ENCODE measurements at regions not wholly inside any gene's neighbourhood (a gene's known extent, or its start where the extent isn't known, plus 50 kb on each side); places are given as distances from the start of the nearest gene placed in this dataset.

DNA sequence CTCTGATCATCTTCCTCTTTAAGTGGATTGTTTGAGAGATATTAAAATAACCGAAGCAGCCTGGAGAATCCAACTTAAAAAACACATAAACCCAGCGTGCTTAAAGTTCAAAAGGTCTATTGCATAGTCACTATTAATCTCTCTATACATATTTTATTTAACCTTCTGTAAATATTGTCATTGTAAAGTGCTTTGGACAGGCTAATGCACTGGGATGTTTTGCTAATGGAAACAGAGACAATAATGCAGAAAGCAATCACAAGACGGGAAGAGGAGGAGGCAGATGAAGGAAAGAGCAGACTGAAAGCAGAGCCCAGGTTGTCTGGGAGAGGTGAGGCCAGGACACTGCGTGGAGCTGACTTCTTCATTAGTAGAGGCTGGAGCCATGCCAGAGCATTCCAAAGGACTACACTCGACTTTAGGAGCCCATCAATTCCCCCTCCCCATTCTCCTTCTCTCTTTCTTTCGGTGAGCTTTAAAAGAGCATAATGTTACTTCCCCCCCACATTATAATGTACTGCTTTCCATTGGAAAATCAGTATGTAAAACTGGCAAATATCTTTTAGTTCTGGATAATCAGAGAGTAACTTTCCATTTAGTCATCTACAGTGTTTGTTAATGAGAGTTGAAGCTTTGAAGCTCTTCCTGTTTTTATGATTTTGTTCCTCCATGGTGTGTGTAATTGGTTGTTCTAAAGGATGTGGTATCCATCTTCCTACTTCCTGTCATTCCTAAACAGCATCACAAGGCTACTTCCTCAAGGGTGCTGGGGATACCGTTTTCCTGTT, 307.3 kb upstream of the MPDZ start:
- no peak for DNase-seq

DNA sequence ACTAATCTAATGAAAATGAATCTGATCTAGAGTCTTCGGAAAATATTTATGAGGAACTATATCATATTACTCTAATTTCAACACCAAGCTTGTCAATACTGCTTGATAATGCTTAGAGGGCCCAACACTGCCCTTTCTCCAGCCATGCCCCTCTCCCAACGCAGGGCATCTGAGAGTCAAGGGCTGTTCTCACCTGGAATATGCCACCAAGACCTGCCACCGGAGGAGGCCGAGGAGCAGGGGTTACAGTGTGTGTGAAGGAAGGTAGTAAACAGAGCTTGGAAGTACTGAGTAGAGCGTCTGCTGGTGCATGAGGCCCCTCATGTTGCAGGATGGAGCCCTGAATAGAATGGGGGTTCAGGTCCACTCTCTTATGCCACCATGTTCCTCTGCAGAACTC, 301.3 kb upstream of the MPDZ start:
- no peak for DNase-seq

DNA sequence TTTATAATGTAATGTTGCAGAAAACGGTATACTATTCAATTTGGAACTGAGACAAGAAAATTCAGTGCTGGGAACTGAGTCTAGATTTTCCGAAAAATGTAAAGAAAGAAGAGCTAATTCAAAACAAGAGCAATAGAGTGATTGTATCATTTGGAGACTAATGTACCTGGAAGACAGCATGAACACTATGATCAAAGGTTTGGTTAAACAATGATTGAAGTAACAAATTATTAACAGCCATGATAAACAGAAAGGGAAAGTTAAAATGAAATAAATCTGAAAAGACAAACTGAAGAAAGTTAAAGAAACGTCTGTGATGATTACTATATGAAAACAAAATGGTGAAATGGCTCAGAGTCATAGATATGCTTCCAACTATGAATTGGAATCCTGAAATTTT, 300.6 kb upstream of the MPDZ start:
- DNase-seq, result no peak

DNA sequence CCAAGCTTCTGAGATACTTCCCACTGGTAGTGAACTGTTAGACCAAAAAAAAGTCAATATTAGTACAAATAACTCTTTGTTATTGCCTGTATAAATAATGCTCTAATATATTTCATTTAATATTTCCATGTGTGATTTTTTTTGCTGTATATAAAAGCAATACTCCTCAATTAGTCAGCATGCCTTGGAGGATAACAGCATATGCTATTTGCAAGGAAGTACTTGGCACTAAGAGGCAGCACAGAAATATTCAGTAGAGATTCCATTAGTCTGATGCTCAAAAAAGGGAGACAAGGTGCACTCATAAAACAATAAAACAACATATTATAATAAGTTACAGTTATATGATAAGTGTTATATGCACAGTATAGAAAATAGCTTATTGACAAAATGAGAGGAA, 296.6 kb upstream of the MPDZ start:
- DNase-seq, result no peak

DNA sequence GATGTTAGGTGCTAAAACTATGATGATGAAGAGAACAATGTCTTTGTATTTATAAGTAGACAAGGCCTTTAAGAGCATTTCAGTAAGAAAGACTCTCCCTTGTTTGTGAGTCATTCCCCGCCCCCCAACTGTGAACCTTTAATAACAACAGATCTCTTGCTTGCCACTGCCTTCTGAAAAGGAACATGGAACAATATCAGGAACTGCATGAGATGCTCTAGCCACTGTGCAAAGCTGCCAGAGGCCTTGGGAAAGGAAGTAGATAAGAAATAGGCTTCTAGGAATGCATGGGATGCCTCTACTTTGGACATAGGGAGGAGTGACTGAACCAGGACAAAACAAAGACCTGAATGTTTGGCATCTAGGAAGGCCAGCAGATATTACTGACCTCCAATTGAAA, 296.1 kb upstream of the MPDZ start:
- no peak for DNase-seq

DNA sequence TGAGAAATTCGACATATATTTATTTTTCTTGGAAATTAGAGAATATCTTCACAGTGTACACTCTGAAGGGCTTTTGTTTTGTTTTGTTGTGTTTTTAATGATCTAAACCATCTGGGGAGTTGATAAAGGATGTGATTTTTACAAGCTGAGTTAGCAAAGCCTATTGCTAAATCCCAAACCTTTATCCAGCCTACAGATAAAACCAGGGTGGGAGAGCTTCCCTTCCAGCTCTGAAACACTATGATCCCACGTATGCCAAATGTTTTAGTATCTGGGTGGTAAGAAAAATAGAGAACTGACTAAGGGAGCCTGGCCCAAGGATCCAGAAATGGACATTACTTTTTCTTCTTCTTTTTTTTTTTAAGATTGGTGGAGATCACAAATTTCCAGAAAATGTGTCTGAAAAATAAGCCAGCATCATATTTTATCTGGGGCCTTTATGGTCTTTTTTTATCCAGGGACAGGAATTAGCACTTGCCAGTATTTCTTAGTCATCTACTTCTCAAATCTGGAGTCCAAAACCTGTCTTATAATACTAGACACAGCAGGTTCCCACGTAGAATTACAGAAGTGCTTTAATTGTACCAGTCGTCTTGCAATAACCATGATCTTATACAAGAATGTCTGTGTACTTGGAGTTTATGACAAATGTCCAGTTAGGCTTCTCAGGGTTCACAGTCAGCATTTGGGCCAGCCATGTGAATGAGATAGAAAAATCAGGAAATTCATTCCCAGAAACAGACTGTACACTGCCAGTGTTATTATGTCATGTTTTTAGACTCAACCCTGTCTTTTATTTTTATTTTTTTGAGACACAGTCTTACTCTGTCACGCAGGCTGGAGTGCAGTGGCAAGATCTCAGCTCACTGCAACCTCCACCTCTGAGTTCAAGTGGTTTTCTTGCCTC, 290.8 kb upstream of the MPDZ start:
- DNase-seq, result no peak

GRCh38 chr9:13569602-13570067, 290.1 kb upstream of the MPDZ start:
- no peak for DNase-seq

DNA sequence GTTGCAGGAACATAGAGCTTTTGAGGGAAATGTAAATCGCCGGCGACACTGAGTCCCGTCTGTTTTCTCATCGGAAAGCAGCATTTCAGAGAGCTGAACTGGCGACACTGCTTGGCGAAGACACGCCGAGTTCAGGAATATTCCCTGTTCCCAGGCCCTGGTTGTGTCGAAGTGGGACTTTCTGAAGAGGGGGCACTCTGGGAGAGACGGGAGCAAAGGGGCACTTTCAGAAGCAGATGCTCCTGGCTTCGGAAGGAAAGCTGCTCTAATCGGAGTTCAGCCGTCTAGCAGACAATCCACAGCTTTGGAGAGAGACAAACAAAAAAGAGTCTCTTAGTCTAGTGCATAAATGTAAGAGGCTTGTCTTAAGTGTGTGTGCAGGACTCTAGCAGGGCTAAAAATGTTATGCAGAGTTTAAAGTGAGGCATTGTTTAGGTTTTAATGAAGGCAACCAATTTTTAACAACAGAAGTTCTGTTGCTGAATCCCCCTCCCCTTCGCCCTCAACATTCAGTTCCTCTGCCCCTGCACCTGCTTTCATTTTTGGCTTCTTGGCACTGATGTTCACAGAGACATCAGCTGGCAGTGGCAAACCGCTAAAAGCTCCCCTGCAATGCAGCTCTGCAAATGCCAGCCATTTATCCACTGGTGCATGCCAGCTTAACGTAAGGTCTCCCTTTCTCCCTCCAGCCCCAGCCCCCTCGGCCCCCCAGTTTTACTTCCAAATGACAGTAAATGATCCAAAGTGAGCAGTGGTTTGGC, 289.5 kb upstream of the MPDZ start:
- DNase-seq, result no peak

GRCh38 chr9:13568405-13568804, 288.9 kb upstream of the MPDZ start:
- no peak for DNase-seq

DNA sequence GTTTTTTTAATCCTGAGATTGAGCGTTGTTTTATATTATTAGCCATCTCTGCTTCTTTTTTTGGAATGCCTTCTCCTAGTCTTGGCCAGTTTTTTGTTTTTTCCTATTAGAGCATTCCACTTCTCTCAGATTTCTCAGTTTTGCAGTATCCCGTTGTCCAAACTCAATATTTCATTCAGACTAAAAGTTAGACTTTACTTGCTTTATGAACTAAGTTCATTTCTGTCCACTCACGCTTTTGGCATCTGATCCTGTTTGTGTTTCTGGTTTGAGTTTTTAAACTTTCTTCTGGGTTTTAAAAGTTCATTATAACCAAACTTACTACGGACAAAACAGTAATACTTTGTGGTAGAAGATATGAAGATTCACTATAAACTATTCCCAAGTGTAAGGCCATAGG, 288.3 kb upstream of the MPDZ start:
- DNase-seq, result no peak

DNA sequence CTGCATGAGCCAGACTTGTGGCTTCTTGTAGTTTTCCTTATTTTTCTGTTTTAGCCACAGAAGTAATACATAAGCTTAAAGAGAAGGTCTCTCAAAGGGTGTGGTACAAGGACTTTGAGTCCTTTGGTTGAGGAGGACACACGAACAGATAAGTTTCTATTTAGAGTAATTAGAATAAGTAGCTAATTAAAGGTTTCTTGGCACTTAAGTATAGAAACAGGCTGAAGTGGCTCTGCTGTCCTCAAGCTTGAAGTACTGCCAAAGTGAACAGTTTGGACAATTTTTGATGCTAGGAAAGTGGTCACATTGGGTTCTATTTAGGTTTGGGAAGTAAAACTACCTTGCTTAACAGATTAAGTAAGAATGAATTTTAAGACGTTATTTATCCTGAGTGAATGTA, 278.3 kb upstream of the MPDZ start:
- no peak for DNase-seq

- no peak for DNase-seq
These were observed 277.2 kb upstream of the MPDZ start for GRCh38 chr9:13556656-13557055.

DNA sequence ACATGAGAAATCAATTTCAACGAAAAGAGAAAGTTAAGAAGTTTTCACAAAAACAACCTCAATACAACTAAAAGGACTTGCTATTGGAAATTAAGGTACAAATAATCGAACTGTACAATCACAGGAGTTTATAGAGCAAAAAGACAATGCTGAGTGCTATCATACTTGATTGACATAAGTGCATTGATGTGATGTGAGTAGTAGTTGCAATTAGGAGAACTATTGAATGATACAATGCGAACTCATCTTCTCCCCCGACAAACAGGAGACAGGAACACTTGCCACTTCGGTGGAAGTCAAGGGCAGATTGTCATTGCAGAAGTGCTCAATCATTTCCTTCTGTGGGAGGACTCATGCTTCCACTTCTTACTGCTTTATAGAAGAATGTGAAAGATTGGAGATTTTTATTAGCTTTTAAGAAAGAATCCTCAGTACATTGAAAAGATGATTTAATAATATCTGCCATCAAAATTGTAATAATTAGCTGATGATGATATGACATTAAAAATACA, 276.6 kb upstream of the MPDZ start:
- DNase-seq, result no peak

DNA sequence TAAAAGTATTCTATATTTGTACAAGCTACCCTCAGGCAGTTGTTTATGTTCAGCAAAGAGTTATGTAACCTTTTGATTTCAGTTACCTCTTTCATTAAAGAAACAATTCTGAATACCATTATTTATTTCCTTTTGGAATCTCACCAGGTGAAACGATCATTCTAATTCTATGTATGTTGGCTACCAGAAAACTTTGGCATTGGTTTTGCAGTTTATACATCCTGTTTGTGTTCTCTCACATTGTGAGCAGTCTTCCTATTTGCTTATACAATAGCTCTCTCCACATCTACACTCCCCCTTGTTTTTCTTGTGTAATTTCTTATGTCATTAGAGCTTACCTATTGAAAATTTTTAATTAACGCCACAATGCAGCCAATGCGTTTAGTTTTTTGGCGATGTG, 276.0 kb upstream of the MPDZ start:
- DNase-seq, result no peak

DNA sequence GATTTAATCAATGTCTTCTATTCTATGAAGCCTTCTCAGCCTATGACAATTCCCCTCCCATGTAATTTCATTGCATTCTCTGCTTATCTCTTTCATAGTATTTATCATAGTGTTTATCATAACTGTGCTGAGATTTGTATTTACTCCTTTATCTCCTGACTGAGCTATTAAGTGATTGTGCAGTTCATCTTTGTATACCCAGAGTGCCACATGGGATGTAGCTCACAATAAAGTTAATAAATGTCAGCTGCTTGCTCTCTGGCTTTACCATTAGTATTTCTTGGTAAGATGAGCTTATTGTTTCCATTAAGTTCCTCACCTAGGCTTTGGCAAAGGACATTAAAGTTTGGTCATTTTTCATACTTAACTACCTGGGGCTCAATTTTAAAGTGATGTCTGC, 275.1 kb upstream of the MPDZ start:
- DNase-seq, result no peak

DNA sequence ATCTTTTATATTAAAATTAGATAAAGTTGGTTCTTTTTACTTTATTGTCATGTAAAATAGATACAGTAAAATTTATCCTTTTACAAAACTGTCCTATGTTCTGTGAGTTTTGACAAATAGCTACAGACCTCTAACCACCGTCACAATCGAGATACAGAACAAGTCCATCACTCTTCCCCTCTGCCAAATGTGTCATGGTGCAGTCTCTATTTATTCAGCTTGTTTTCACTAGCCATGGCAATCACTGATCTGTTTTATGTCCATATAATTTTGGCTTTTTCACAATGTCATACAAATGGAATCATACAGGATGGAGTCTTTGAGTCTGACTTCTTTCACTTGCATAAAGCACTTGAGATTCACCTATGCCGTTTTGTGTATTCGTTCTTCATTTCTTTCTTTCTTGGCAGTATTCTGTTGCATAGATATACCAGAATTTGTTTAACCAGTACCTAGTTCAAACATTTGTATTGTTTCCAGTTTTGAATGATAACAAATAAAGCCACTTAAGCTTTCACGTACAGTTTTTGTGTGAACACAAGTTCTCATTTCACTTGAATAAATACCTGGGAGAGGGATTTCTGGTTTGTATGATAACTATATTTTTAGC, 273.2 kb upstream of the MPDZ start:
- no peak for DNase-seq

DNA sequence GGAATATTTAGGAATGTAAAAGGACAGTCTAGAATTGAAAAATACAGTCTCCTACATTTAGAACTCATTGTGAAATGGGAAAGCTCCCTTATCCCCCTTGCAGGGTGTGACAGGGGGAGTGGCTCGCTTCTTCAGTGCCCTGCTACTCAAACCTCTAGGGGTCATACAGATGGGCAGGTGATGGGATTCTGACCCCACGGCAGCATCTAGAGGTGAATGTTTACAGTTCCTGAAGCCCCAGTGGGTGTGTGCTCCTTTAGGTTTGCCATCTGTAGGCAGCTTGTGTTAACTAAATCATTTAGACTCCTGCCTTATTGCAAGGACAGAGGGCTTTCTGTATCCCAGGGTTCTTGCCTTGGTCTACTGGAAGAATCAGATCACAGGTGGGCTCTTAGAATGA, 271.0 kb upstream of the MPDZ start:
- DNase-seq, result no peak

DNA sequence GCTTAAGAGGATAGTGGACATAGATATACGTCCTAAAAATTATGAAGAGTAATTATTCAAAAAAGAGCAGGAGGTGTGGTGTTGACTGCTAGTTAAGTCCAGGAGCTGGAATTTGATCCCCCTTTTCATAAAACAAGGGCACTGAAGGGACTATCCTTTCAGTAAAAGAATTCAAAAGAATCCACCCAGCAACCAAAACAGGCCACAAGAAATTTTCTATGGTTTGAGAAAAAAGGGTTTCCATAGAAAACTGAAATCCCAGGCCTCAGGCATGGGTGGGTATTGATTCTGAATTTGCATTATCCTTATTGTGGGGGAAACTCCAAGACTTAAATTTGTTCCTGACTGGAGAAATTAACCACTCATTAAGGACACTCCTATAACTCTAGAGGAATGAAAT, 269.0 kb upstream of the MPDZ start:
- DNase-seq, result no peak

- no peak for DNase-seq
These were observed 255.6 kb upstream of the MPDZ start for GRCh38 chr9:13535141-13535540.

DNA sequence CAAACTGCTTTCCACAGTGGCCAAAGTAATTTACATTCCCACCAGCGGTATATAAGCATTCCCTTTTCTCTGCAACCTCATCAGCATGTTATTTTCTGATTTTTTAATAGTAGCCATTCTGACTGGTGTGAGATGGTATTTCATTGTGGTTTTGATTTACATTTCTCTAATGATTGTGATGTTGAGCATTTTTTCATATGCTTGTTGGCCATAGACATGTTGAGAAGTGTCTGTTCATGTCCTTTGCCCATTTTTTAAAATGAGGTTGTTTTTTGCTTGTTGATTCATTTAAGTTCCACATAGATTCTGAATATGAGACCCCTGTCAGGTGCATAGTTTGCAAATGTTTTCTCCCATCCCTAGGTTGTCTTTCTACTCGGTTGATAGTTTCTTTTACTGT, 254.5 kb upstream of the MPDZ start:
- DNase-seq, result no peak

- no peak for DNase-seq
These were observed 252.9 kb upstream of the MPDZ start for GRCh38 chr9:13532407-13532806.

DNA sequence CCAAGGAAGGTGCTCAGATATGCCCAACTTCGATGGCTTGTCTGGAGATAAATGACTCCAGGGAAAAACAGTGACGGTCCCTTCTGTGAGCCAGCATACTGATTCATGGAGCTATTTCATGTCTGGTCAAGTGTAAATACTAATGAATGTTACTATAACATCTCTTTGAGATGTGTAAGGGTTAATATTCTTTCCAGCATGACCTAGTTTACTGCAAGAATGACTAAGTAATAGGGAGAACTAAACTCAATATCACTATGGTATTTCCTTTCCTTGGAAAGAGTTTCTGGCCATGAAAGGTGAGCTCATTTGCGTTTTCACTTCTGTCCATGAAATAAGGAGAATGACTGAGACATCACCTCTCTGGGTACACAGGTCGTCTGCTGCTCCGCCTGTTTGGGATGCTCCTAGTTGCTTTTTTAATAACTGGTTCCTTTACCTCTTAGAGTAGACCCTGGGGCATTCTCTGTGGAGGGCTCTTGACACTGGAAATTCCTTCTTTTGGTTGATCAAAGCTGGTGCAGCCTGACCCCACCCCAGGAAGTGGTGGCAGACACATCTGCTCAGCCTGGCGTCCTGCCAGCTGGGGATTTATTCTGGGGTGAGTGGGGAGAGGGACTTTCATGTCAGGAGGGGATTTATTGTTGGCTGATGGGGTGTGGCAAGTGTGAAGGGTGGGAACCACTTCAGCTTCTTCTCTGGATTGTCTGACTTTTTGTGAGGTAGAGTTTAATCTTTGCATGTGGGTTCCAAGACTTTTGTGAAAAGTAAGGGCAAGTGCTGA, 250.0 kb upstream of the MPDZ start:
- no peak for DNase-seq
